ENCODE measurements at regions not wholly inside any gene's neighbourhood (a gene's known extent, or its start where the extent isn't known, plus 50 kb on each side); places are given as distances from the start of the nearest gene placed in this dataset.

DNA sequence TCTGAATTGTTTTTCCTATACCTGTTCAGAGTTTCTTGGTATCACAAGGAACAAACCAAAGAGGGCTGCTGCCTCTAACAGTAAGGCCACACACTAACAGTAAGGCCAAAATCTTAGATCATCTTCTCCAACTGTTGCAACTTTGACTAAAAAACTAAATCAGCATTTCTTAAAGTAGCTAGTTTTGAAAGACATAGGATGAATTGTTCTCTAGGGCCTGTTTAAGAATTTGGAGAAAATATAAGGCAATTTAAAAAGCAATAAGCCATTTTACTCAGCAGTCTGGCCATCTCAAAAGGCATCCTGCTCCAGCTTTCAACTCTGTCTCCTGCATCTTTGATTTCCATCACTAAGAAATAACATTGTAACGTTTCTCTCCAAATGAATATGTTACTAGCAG, 105.0 kb upstream of the MON1B start:
- intact Hi-C loops (cut with DNase I, micrococcal nuclease) = no loop called here
- Histone ChIP-seq H3K4me3 (no peak overlapping the region), H3K4me1 (ENCODE audit: low read depth) (no peaks in the 10 kb centered on the region), H3K9me3 (no peaks in the 10 kb centered on the region), H3K36me3 (ENCODE audit: low read depth) (no peaks in the 10 kb centered on the region)
- DNase-seq (no peak), ATAC-seq (no peak)
- TF ChIP-seq, protein P1, sequence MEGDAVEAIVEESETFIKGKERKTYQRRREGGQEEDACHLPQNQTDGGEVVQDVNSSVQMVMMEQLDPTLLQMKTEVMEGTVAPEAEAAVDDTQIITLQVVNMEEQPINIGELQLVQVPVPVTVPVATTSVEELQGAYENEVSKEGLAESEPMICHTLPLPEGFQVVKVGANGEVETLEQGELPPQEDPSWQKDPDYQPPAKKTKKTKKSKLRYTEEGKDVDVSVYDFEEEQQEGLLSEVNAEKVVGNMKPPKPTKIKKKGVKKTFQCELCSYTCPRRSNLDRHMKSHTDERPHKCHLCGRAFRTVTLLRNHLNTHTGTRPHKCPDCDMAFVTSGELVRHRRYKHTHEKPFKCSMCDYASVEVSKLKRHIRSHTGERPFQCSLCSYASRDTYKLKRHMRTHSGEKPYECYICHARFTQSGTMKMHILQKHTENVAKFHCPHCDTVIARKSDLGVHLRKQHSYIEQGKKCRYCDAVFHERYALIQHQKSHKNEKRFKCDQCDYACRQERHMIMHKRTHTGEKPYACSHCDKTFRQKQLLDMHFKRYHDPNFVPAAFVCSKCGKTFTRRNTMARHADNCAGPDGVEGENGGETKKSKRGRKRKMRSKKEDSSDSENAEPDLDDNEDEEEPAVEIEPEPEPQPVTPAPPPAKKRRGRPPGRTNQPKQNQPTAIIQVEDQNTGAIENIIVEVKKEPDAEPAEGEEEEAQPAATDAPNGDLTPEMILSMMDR (IDR thresholded peaks at IDR 0.05) = no peak

DNA sequence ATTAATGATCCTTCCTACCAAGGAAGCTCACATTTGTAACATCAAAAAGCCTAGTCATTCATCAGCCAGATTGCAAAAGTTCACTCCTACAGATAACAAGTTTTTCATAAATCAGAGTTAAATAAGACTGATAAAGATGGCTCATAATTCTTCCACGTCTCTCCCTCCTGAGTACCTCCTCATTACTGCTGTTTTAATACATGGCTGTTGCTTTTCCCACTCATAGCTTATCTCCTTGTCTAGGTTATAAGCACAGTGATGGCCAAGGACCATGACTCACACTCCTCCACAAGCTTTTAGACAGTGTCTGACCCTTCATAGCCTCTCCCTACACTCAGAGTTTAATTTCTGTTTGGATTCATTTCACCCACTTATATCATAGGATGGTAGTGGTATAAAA, 100.9 kb upstream of the MON1B start:
- TF ChIP-seq, protein P1 (IDR thresholded peaks at IDR 0.05) = no peak
- DNase-seq = no peak
- intact Hi-C loops (cut with DNase I, micrococcal nuclease) = no loop called here
- Histone ChIP-seq H3K4me3 (no peak overlapping the region), H3K9me3 (no peaks in the 10 kb centered on the region), H3K36me3 (ENCODE audit: low read depth) (no peaks in the 10 kb centered on the region), H3K4me1 (ENCODE audit: low read depth) (no peaks in the 10 kb centered on the region)
- no peak for ATAC-seq

DNA sequence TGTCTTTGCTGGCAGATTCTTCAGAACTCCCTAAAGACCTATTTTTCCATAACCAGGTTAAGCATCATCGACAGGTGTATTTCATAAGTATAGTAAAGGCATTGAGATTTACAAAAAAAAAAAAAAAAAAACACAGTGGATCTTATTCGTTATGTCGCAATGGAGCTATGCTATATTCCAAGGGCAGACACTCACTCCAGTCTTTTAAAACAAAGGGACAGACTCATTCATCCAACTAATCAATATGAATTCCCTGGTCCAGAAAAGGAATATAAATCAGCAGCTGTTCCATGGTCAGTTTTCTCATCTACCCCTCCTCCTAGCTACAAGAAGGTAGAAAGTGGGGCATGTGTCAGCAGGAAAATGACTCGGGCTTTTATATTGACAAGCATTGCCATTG, 97.7 kb upstream of the MON1B start:
- DNase-seq = no peak

DNA sequence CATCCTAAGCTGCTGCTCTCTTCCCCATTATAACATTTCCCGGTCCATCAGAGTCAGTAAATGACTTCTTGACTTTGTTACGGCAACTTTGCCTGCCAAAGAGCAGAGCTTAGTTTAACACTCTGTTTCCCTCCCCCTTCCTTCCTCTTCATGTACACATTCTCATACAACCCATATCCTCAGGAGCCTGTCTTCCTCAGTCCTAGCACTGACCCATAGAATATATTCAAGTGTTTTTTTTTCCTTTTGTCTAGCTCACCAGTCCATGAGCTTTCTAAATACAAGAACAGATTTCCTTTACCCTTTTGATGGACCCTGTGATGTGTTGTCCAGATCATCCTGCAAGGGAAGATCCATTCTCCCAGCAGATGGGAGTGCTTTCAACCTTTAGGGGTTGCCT, 97.0 kb upstream of the MON1B start:
- no peaks in the 10 kb centered on the region for H3K4me1 ChIP-seq (ENCODE audit: low read depth)
- no peak for ATAC-seq
- intact Hi-C loops (cut with DNase I, micrococcal nuclease) = no loop called here
- no peak for DNase-seq
- no peaks in the 10 kb centered on the region for H3K36me3 ChIP-seq (ENCODE audit: low read depth)
- H3K4me3 ChIP-seq = no peak overlapping the region
- no peaks in the 10 kb centered on the region for H3K9me3 ChIP-seq
- TF ChIP-seq, protein P1 (IDR thresholded peaks at IDR 0.05) = no peak

More for the DNA sequence above, 97.7 kb upstream of the MON1B start:
- H3K4me3 ChIP-seq = no peak overlapping the region
- no peaks in the 10 kb centered on the region for H3K9me3 ChIP-seq
- no peaks in the 10 kb centered on the region for H3K36me3 ChIP-seq (ENCODE audit: low read depth)
- intact Hi-C loops (cut with DNase I, micrococcal nuclease) = no loop called here
- H3K4me1 ChIP-seq (ENCODE audit: low read depth) = no peaks in the 10 kb centered on the region
- TF ChIP-seq, protein P1 (IDR thresholded peaks at IDR 0.05) = no peak
- no peak for ATAC-seq

DNA sequence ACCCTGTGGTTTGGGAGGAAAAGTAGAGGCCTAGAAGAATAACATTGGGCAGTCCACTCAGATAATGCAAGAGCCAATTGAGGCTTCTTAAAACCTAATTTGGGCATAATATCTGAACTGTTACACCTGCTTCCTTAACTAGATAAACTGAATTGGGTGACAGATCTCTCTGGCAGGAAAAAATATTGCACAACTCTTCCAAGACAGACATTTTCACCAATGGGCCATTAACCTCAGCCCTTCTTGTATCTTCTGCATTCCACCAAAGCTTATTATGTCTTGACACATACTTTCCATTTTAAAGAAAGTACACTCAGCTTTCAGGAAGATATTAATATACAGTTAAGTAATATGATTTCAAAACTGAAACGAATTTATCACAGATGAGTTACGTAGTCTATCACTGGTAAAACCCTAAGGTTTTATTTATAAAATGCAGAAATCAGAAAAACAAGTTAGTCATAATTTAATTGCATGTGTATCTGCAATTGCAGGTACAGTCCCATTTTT, 79.9 kb upstream of the MON1B start:
- intact Hi-C loops (cut with DNase I, micrococcal nuclease) = no loop called here
- no peak for ATAC-seq
- Histone ChIP-seq H3K4me1 (ENCODE audit: low read depth) (no peaks in the 10 kb centered on the region), H3K36me3 (ENCODE audit: low read depth) (no peaks in the 10 kb centered on the region), H3K9me3 (no peaks in the 10 kb centered on the region), H3K4me3 (no peak overlapping the region)
- DNase-seq = no peak
- TF ChIP-seq, protein P1 (IDR thresholded peaks at IDR 0.05) = no peak

DNA sequence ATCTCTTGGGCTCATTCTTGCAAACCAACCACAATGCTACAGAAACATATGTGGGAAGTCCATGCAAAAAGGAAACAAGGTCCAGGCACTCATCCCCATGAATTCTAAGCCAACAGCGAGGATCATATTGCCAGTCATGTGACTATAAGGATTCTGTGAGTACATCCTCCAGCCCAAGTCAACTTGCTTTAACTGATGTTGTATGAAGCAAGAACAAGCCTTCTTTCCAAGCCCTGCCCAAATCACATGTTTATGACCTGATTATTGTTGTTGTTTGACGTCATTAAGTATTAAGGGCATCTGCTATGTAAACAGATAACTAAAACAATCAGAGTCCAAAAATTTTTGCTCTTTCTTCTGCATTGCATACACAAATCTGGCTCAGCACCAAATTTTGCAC, 78.2 kb upstream of the MON1B start:
- H3K4me1 ChIP-seq (ENCODE audit: low read depth) = no peaks in the 10 kb centered on the region
- no peak overlapping the region for H3K4me3 ChIP-seq
- TF ChIP-seq, protein P1 (IDR thresholded peaks at IDR 0.05) = no peak
- no peaks in the 10 kb centered on the region for H3K9me3 ChIP-seq
- H3K36me3 ChIP-seq (ENCODE audit: low read depth) = no peaks in the 10 kb centered on the region
- intact Hi-C loops (cut with DNase I, micrococcal nuclease) = no loop called here
- no peak for ATAC-seq
- DNase-seq = no peak
